HG02763 (cell line): ENCODE measurements at regions not wholly inside any gene's neighbourhood (a gene's known extent, or its start where the extent isn't known, plus 50 kb on each side); places are given as distances from the start of the nearest gene placed in this dataset.
"Not testable (repeated sequence)": the region's sequence is repeated elsewhere in the genome, so short reads cannot be mapped to it uniquely, and the experiment has no call there.

Experiments
- ATAC-seq: cut with Tn5 transposase; IDR thresholded peaks from one replicate; pipeline ENCODE4 v1.9.1; 2021; ENCODE audit warnings: mild to moderate bottlenecking, moderate library complexity; ENCODE audit not compliant: unreplicated experiment

GRCh38 chr6:112504621-112505020, 157.5 kb downstream of the RFPL4B start:
- ATAC-seq: no peak

GRCh38 chr6:112511441-112511840, 164.3 kb downstream of the RFPL4B start:
- no peak for ATAC-seq

- no peak for ATAC-seq
These were observed 166.0 kb downstream of the RFPL4B start for GRCh38 chr6:112513175-112513574.

- no peak for ATAC-seq
These were observed 175.5 kb downstream of the RFPL4B start for GRCh38 chr6:112522587-112522986.

GRCh38 chr6:112524071-112524470, 176.9 kb downstream of the RFPL4B start:
- no peak for ATAC-seq

- ATAC-seq: no peak
These were observed 178.6 kb downstream of the RFPL4B start for GRCh38 chr6:112525749-112526148.

- ATAC-seq: no peak
These were observed 179.5 kb downstream of the RFPL4B start for GRCh38 chr6:112526594-112526993.

- not testable (repeated sequence) for ATAC-seq
These were observed 181.2 kb downstream of the RFPL4B start for GRCh38 chr6:112528306-112528705.

- no peak for ATAC-seq
These were observed 188.7 kb downstream of the RFPL4B start for GRCh38 chr6:112535816-112536215.

- ATAC-seq: no peak
These were observed 192.2 kb downstream of the RFPL4B start for GRCh38 chr6:112539355-112539754.

- ATAC-seq: not testable (repeated sequence)
These were observed 194.7 kb downstream of the RFPL4B start for GRCh38 chr6:112541847-112542246.

GRCh38 chr6:112547321-112548085, 200.4 kb downstream of the RFPL4B start:
- not testable (repeated sequence) for ATAC-seq

- ATAC-seq: no peak
These were observed 202.6 kb downstream of the RFPL4B start for GRCh38 chr6:112549749-112550148.

- ATAC-seq: no peak
These were observed 210.3 kb downstream of the RFPL4B start for GRCh38 chr6:112557435-112557834.

- no peak for ATAC-seq
These were observed 210.8 kb downstream of the RFPL4B start for GRCh38 chr6:112557961-112558360.

GRCh38 chr6:112560651-112561050, 213.5 kb downstream of the RFPL4B start:
- no peak for ATAC-seq

- no peak for ATAC-seq
These were observed 215.4 kb downstream of the RFPL4B start for GRCh38 chr6:112562301-112563231.

- no peak for ATAC-seq
These were observed 216.2 kb downstream of the RFPL4B start for GRCh38 chr6:112563368-112563767.

GRCh38 chr6:112568066-112568465, 220.9 kb downstream of the RFPL4B start:
- no peak for ATAC-seq

GRCh38 chr6:112571488-112572270, 224.5 kb downstream of the RFPL4B start:
- ATAC-seq: no peak

GRCh38 chr6:112574190-112574589, 227.1 kb downstream of the RFPL4B start:
- ATAC-seq: no peak
